CD8-positive, alpha-beta memory T cell (primary cell): ENCODE measurements at regions not wholly inside any gene's neighbourhood (a gene's known extent, or its start where the extent isn't known, plus 50 kb on each side); places are given as distances from the start of the nearest gene placed in this dataset.
"Not testable (repeated sequence)": the region's sequence is repeated elsewhere in the genome, so short reads cannot be mapped to it uniquely, and the experiment has no call there.

Experiments
- CTCF ChIA-PET: fragments of 350-600 bp; sonication (Branson Sonifier 250); formaldehyde crosslinking; loops from one replicate; lab custom pipeline; 2021; ENCODE audit warnings: antibody characterized with exemption; lab: Charles Lee
- POLR2A ChIA-PET: fragments of 350-600 bp; sonication (Branson Sonifier 250); formaldehyde crosslinking; loops from one replicate; lab custom pipeline; 2021; ENCODE audit warnings: antibody characterized with exemption; lab: Charles Lee
- DNase-seq, 5 donors: peaks; one replicate each; pipeline versions ENCODE4 v3.0.0 to v3.0.0-alpha.2; 2020 to 2022; ENCODE audit warnings: mixed read lengths in 1 of 5
- H3K27ac ChIP-seq: one replicate; pipeline ENCODE4 v1.7.0; 2013; ENCODE audit warnings: low read depth, mild to moderate bottlenecking, low read length, moderate library complexity
- H3K27me3 ChIP-seq: 2 replicates; pipeline ENCODE4 v1.7.0; 2013; ENCODE audit warnings: low read length, mild to moderate bottlenecking; ENCODE audit not compliant: insufficient read depth, poor library complexity, severe bottlenecking
- H3K36me3 ChIP-seq: 2 replicates; pipeline ENCODE4 v1.7.0; 2013; ENCODE audit warnings: mild to moderate bottlenecking, low read length, moderate library complexity; ENCODE audit not compliant: insufficient read depth
- H3K4me1 ChIP-seq: 2 replicates; pipeline ENCODE4 v1.7.0; 2013; ENCODE audit warnings: mild to moderate bottlenecking, low read length, moderate library complexity; ENCODE audit not compliant: insufficient read depth
- H3K4me3 ChIP-seq: 2 replicates; pipeline ENCODE4 v1.7.0; 2013; ENCODE audit warnings: mild to moderate bottlenecking, low read length
- H3K9me3 ChIP-seq: 2 replicates; pipeline ENCODE4 v1.7.0; 2013; ENCODE audit warnings: mild to moderate bottlenecking, low read length
- H3K27ac Mint-ChIP-seq, 8 donors: one replicate each; pipeline ENCODE4 v1.8.0; 2020 to 2021; ENCODE audit warnings: mixed read lengths in 8 of 8, mild to moderate bottlenecking in 6 of 8, inconsistent platforms in 3 of 8, moderate library complexity in 3 of 8
- H3K27me3 Mint-ChIP-seq, 2 donors: one replicate each; pipeline ENCODE4 v1.8.0; 2020 to 2021; ENCODE audit warnings: mixed read lengths in 2 of 2, mild to moderate bottlenecking in 1 of 2, moderate library complexity in 1 of 2
- H3K36me3 Mint-ChIP-seq, 3 donors: one replicate each; pipeline ENCODE4 v1.8.0; 2020 to 2021; ENCODE audit warnings: mixed read lengths in 3 of 3, inconsistent platforms in 1 of 3, mild to moderate bottlenecking in 1 of 3
- H3K4me1 Mint-ChIP-seq, 3 donors: one replicate each; pipeline ENCODE4 v1.8.0; 2020 to 2021; ENCODE audit warnings: mixed read lengths in 3 of 3, inconsistent platforms in 1 of 3, mild to moderate bottlenecking in 1 of 3
- H3K4me3 Mint-ChIP-seq, 7 donors: one replicate each; pipeline ENCODE4 v1.8.0; 2020 to 2021; ENCODE audit warnings: mixed read lengths in 7 of 7, mild to moderate bottlenecking in 6 of 7, moderate library complexity in 4 of 7, inconsistent platforms in 2 of 7
- H3K9me3 Mint-ChIP-seq, 5 donors: one replicate each; pipeline ENCODE4 v1.8.0; 2020 to 2022; ENCODE audit warnings: mixed read lengths in 5 of 5, mild to moderate bottlenecking in 3 of 5, moderate library complexity in 2 of 5, inconsistent platforms in 1 of 5

GRCh38 chr1:222177496-222177895, 370.4 kb downstream of the HHIPL2 start:
- H3K27me3 ChIP-seq, CTCF ChIA-PET, H3K27ac ChIP-seq, POLR2A ChIA-PET, H3K4me1 ChIP-seq, H3K9me3 Mint-ChIP-seq, H3K27me3 Mint-ChIP-seq, H3K4me1 Mint-ChIP-seq, H3K36me3 ChIP-seq, H3K27ac Mint-ChIP-seq, H3K9me3 ChIP-seq, H3K4me3 ChIP-seq, DNase-seq, H3K4me3 Mint-ChIP-seq: not testable (repeated sequence)
- H3K36me3 Mint-ChIP-seq = peaks cover 0 to 14% (median 0%) of the 10 kb centered on the region in 3 donors

- Mint-ChIP-seq H3K27me3 (peaks cover 5 to 9% of the 10 kb centered on the region in 2 donors), H3K27ac (no peak overlapping the region), H3K4me1 (no peaks in the 10 kb centered on the region), H3K4me3 (no peak overlapping the region), H3K9me3 (peaks cover 4 to 18% (median 9%) of the 10 kb centered on the region in 5 donors), H3K36me3 (peaks cover 0 to 11% (median 2%) of the 10 kb centered on the region in 3 donors)
- ChIA-PET CTCF (interaction anchor here (1.0 kb wide), 1 partner anchor 8 kb away, joined by 4 read pairs; no protein-coding TSS in a partner anchor), POLR2A (no interaction called here)
- Histone ChIP-seq H3K4me3 (no peak overlapping the region), H3K27me3 (no peaks in the 10 kb centered on the region), H3K36me3 (no peaks in the 10 kb centered on the region), H3K9me3 (no peaks in the 10 kb centered on the region), H3K27ac (no peak overlapping the region), H3K4me1 (no peaks in the 10 kb centered on the region)
- DNase-seq = no peak
Measured at GRCh38 chr1:222171005-222171404, 376.9 kb downstream of the HHIPL2 start.

DNA sequence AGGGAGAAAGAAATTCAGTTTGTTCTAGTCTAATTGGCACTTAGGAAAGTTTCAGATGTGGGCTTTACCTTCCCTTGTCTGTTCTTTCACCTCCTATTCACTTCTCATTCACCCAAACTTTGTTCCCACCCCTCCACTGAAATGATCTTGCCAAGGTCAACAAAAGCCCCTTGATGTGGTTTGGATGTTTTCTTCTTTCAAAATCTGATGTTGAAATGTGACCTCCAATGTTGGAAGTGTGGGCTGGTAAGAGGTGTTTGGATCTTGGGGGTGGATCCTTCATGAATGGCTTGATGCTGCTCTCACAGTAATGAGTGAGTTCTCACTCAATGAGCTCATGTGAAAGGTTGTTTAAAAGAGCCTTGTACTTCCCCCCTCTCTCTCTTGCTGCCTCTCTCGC, 379.3 kb downstream of the HHIPL2 start:
- Histone ChIP-seq H3K27ac (no peak overlapping the region), H3K27me3 (no peaks in the 10 kb centered on the region), H3K4me3 (no peak overlapping the region), H3K9me3 (no peaks in the 10 kb centered on the region), H3K4me1 (no peaks in the 10 kb centered on the region), H3K36me3 (no peaks in the 10 kb centered on the region)
- H3K36me3 Mint-ChIP-seq = peaks cover 0 to 10% (median 2%) of the 10 kb centered on the region in 3 donors
- CTCF ChIA-PET = no interaction called here
- no peak for DNase-seq
- H3K27ac Mint-ChIP-seq = no peak overlapping the region
- H3K4me1 Mint-ChIP-seq = no peaks in the 10 kb centered on the region
- peaks cover 2 to 17% (median 9%) of the 10 kb centered on the region in 5 donors for H3K9me3 Mint-ChIP-seq
- no peak overlapping the region for H3K4me3 Mint-ChIP-seq
- POLR2A ChIA-PET = no interaction called here
- H3K27me3 Mint-ChIP-seq = peaks cover 8 to 10% of the 10 kb centered on the region in 2 donors

DNA sequence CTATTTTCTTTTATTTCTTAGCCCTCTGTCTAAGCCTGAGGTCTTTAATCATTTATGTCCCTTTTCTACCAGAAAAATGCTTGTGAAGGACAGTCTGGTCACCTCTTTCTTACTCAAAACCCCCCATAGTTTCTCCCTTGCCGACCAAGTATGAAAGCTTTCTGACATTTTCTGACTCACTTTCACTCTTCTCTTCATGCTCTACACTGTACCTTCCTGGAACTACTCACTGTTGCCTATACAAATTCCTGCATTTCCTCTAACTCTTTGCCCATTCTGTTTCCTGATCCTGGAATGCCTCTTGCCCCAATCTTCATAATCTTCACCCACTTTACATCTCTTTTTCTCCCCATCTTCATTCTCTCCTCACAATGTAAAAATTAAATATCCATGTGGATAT, 380.0 kb downstream of the HHIPL2 start:
- Mint-ChIP-seq H3K4me3 (no peak overlapping the region), H3K36me3 (peaks cover 0 to 8% (median 2%) of the 10 kb centered on the region in 3 donors), H3K27me3 (peaks cover 5 to 12% of the 10 kb centered on the region in 2 donors), H3K27ac (no peak overlapping the region), H3K4me1 (no peaks in the 10 kb centered on the region), H3K9me3 (peaks cover under 1 to 15% (median 8%) of the 10 kb centered on the region in 5 donors)
- POLR2A ChIA-PET = no interaction called here
- no peaks in the 10 kb centered on the region for H3K27me3 ChIP-seq
- H3K4me1 ChIP-seq = no peaks in the 10 kb centered on the region
- no peaks in the 10 kb centered on the region for H3K9me3 ChIP-seq
- H3K36me3 ChIP-seq = no peaks in the 10 kb centered on the region
- CTCF ChIA-PET = no interaction called here
- no peak overlapping the region for H3K27ac ChIP-seq
- no peak for DNase-seq
- no peak overlapping the region for H3K4me3 ChIP-seq

- CTCF ChIA-PET = no interaction called here
- H3K27me3 Mint-ChIP-seq = peaks cover 4 to 12% of the 10 kb centered on the region in 2 donors
Measured at GRCh38 chr1:222167111-222167510, 380.8 kb downstream of the HHIPL2 start.

GRCh38 chr1:222165629-222166028, 382.3 kb downstream of the HHIPL2 start:
- peaks cover 0 to 3% (median 0%) of the 10 kb centered on the region in 3 donors for H3K36me3 Mint-ChIP-seq
- H3K4me1 Mint-ChIP-seq = no peaks in the 10 kb centered on the region
- H3K27ac ChIP-seq = no peak overlapping the region
- H3K27me3 ChIP-seq = no peaks in the 10 kb centered on the region
- peaks cover 4 to 12% of the 10 kb centered on the region in 2 donors for H3K27me3 Mint-ChIP-seq
- no peaks in the 10 kb centered on the region for H3K36me3 ChIP-seq
- POLR2A ChIA-PET = no interaction called here
- H3K4me3 Mint-ChIP-seq = no peak overlapping the region
- no peak overlapping the region for H3K27ac Mint-ChIP-seq
- H3K4me3 ChIP-seq = no peak overlapping the region
- no peaks in the 10 kb centered on the region for H3K4me1 ChIP-seq
- no peak for DNase-seq
- peaks cover 0 to 5% (median 0%) of the 10 kb centered on the region in 5 donors for H3K9me3 Mint-ChIP-seq
- CTCF ChIA-PET = no interaction called here
- H3K9me3 ChIP-seq = no peaks in the 10 kb centered on the region

More at GRCh38 chr1:222167111-222167510, 380.8 kb downstream of the HHIPL2 start:
- Histone ChIP-seq H3K27ac (no peak overlapping the region), H3K4me3 (no peak overlapping the region), H3K9me3 (no peaks in the 10 kb centered on the region), H3K4me1 (no peaks in the 10 kb centered on the region), H3K27me3 (no peaks in the 10 kb centered on the region), H3K36me3 (no peaks in the 10 kb centered on the region)
- Mint-ChIP-seq H3K4me1 (no peaks in the 10 kb centered on the region), H3K4me3 (no peak overlapping the region), H3K9me3 (peaks cover 0 to 11% (median 6%) of the 10 kb centered on the region in 5 donors), H3K36me3 (peaks cover 0 to 3% (median 2%) of the 10 kb centered on the region in 3 donors), H3K27ac (no peak overlapping the region)
- POLR2A ChIA-PET = no interaction called here
- no peak for DNase-seq

- no peaks in the 10 kb centered on the region for H3K4me1 ChIP-seq
- H3K27ac ChIP-seq = no peak overlapping the region
- no peaks in the 10 kb centered on the region for H3K36me3 ChIP-seq
- ChIA-PET CTCF (no interaction called here), POLR2A (no interaction called here)
- no peak overlapping the region for H3K4me3 ChIP-seq
- Mint-ChIP-seq H3K4me3 (no peak overlapping the region), H3K27ac (no peak overlapping the region), H3K36me3 (peaks cover 0 to 3% (median 0%) of the 10 kb centered on the region in 3 donors), H3K9me3 (peaks cover 0 to 2% (median 0%) of the 10 kb centered on the region in 5 donors), H3K4me1 (no peaks in the 10 kb centered on the region), H3K27me3 (peaks cover 3 to 12% of the 10 kb centered on the region in 2 donors)
- no peaks in the 10 kb centered on the region for H3K9me3 ChIP-seq
- H3K27me3 ChIP-seq = no peaks in the 10 kb centered on the region
- no peak for DNase-seq
Measured at GRCh38 chr1:222163895-222164294, 384.0 kb downstream of the HHIPL2 start.

- Mint-ChIP-seq H3K4me3 (no peak overlapping the region), H3K27ac (no peak overlapping the region), H3K36me3 (peaks cover 0 to 13% (median 3%) of the 10 kb centered on the region in 3 donors), H3K27me3 (peaks cover 2 to 12% of the 10 kb centered on the region in 2 donors), H3K9me3 (peaks cover 3 to 15% (median 5%) of the 10 kb centered on the region in 5 donors), H3K4me1 (no peaks in the 10 kb centered on the region)
- no peaks in the 10 kb centered on the region for H3K36me3 ChIP-seq
- POLR2A ChIA-PET = no interaction called here
- no peak overlapping the region for H3K27ac ChIP-seq
- H3K4me3 ChIP-seq = no peak overlapping the region
- H3K4me1 ChIP-seq = no peaks in the 10 kb centered on the region
- CTCF ChIA-PET = no interaction called here
- no peak for DNase-seq
- H3K27me3 ChIP-seq = no peaks in the 10 kb centered on the region
- H3K9me3 ChIP-seq = no peaks in the 10 kb centered on the region
Measured at GRCh38 chr1:222161676-222162075, 386.2 kb downstream of the HHIPL2 start.
